ENCODE measurements at regions not wholly inside any gene's neighbourhood (a gene's known extent, or its start where the extent isn't known, plus 50 kb on each side); places are given as distances from the start of the nearest gene placed in this dataset.

GRCh38 chr13:59492030-59492636, 671.6 kb downstream of the DIAPH3 start:
- intact Hi-C loops (cut with DNase I) = no loop called here
- H3K4me1 ChIP-seq = peaks cover 8% of the 10 kb centered on the region
- H3K27me3 ChIP-seq = no peaks in the 10 kb centered on the region
- H3K36me3 ChIP-seq = no peaks in the 10 kb centered on the region
- DNase-seq (no peak), ATAC-seq (no peak)
- no peak for TF ChIP-seq CTCF (IDR thresholded peaks at IDR 0.05)
- no peak overlapping the region for H3K4me3 ChIP-seq
- no peak overlapping the region for H3K27ac ChIP-seq
- no peaks in the 10 kb centered on the region for H3K9me3 ChIP-seq

- TF ChIP-seq CTCF (IDR thresholded peaks at IDR 0.05) = no peak
- ATAC-seq (no peak), DNase-seq (no peak)
- Histone ChIP-seq H3K4me3 (no peak overlapping the region), H3K27me3 (no peaks in the 10 kb centered on the region), H3K9me3 (no peaks in the 10 kb centered on the region), H3K4me1 (peaks cover 8% of the 10 kb centered on the region), H3K36me3 (no peaks in the 10 kb centered on the region), H3K27ac (no peak overlapping the region)
- intact Hi-C loops (cut with DNase I) = no loop called here
Measured at GRCh38 chr13:59493436-59493965, 670.2 kb downstream of the DIAPH3 start.

- Histone ChIP-seq H3K9me3 (no peaks in the 10 kb centered on the region), H3K27ac (no peak overlapping the region), H3K36me3 (no peaks in the 10 kb centered on the region), H3K4me3 (no peak overlapping the region), H3K27me3 (no peaks in the 10 kb centered on the region), H3K4me1 (peaks cover 8% of the 10 kb centered on the region)
- intact Hi-C loops (cut with DNase I) = no loop called here
- DNase-seq (no peak), ATAC-seq (no peak)
- TF ChIP-seq CTCF (IDR thresholded peaks at IDR 0.05) = no peak
Measured at GRCh38 chr13:59494151-59494550, 669.6 kb downstream of the DIAPH3 start.

- no peak overlapping the region for H3K4me3 ChIP-seq
- TF ChIP-seq CTCF (IDR thresholded peaks at IDR 0.05) = no peak
- no peaks in the 10 kb centered on the region for H3K9me3 ChIP-seq
- DNase-seq (no peak), ATAC-seq (no peak)
- H3K27me3 ChIP-seq = no peaks in the 10 kb centered on the region
- no peaks in the 10 kb centered on the region for H3K36me3 ChIP-seq
- no peak overlapping the region for H3K27ac ChIP-seq
- intact Hi-C loops (cut with DNase I) = no loop called here
- H3K4me1 ChIP-seq = peaks cover 8% of the 10 kb centered on the region
Measured at GRCh38 chr13:59494560-59494970, 669.2 kb downstream of the DIAPH3 start.

- Histone ChIP-seq H3K27ac (no peak overlapping the region), H3K4me3 (no peak overlapping the region), H3K27me3 (no peaks in the 10 kb centered on the region), H3K9me3 (no peaks in the 10 kb centered on the region), H3K4me1 (peaks cover 8% of the 10 kb centered on the region), H3K36me3 (no peaks in the 10 kb centered on the region)
- TF ChIP-seq CTCF (IDR thresholded peaks at IDR 0.05) = no peak
- intact Hi-C loops (cut with DNase I) = no loop called here
- no peak for ATAC-seq
- DNase-seq = no peak
Measured at GRCh38 chr13:59495299-59495698, 668.4 kb downstream of the DIAPH3 start.

Measured in upper lobe of right lung (tissue), 1 donor.